ENCODE measurements at regions not wholly inside any gene's neighbourhood (a gene's known extent, or its start where the extent isn't known, plus 50 kb on each side); places are given as distances from the start of the nearest gene placed in this dataset.

DNA sequence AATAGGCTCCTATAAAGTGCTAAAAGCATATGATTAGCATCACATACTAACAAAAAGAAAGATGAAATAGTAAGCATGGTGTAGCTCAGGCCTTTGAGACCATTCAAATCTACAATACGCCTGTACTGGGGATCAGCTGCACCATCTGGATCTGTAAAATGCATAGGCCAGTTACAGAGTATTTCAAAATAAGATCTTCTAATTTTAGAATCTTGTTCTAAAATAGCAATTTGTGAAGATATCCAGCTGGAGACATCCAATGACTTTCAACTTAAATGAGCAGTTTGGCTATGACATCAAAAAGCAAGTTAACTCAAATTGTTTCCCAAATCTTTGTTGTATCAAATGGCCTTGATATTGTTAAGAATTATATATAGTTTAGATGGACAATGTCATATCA is 386.3 kb downstream of the MRPS30 start:
- DNase-seq (ENCODE audit: extremely low read depth, low read depth, low spot score) = no peak
